ENCODE measurements at regions not wholly inside any gene's neighbourhood (a gene's known extent, or its start where the extent isn't known, plus 50 kb on each side); places are given as distances from the start of the nearest gene placed in this dataset.

- no peak for TF ChIP-seq CTCF (IDR thresholded peaks at IDR 0.05)
- TF ChIP-seq EZH2 (IDR thresholded peaks at IDR 0.05; ENCODE audit: borderline replicate concordance, insufficient read depth, low read depth, low read length, poor library complexity, severe bottlenecking): no peak
These were observed 496.2 kb downstream of the SATB2 start for GRCh38 chr2:198961547-198961946.
